Bronchial epithelial cell (primary cell): ENCODE measurements at regions not wholly inside any gene's neighbourhood (a gene's known extent, or its start where the extent isn't known, plus 50 kb on each side); places are given as distances from the start of the nearest gene placed in this dataset.
A peak's percentile ranks its signal among the peaks of the same experiment; 100 is the strongest.

Source experiments
- DNase-seq: peaks from one replicate; pipeline ENCODE4 v3.0.0-alpha.2; 2010; ENCODE audit warnings: low read depth
- FAIRE-seq: peaks from 2 replicates; lab custom pipeline; 2011; peaks lifted over from hg19 to GRCh38; lab: Jason Lieb, UNC
- H3K27me3 ChIP-seq: 2 replicates; pipeline ENCODE4 v1.5.1; 2011; ENCODE audit warnings: low read length; ENCODE audit not compliant: control insufficient read depth, insufficient read depth
- H3K36me3 ChIP-seq: 2 replicates; pipeline ENCODE4 v1.5.1; 2011; ENCODE audit warnings: low read length; ENCODE audit not compliant: control insufficient read depth, insufficient read depth
- H3K4me3 ChIP-seq: 2 replicates; pipeline ENCODE4 v1.5.1; 2011; ENCODE audit warnings: mild to moderate bottlenecking, low read depth, low read length, control low read depth
- CTCF ChIP-seq: IDR thresholded peaks from 2 replicates; pipeline ENCODE4 v1.5.1; 2011; ENCODE audit warnings: mild to moderate bottlenecking, moderate library complexity, low read length, control low read depth, inconsistent platforms; ENCODE audit not compliant: insufficient read depth, severe bottlenecking

- no peak for TF ChIP-seq CTCF
- no peaks in the 10 kb centered on the region for H3K27me3 ChIP-seq
- DNase-seq (no peak), FAIRE-seq (no peak)
- no peaks in the 10 kb centered on the region for H3K36me3 ChIP-seq
- H3K4me3 ChIP-seq, result no peak overlapping the region
Observed at GRCh38 chr17:27389542-27390140, 66.6 kb upstream of the KSR1 start.

DNA sequence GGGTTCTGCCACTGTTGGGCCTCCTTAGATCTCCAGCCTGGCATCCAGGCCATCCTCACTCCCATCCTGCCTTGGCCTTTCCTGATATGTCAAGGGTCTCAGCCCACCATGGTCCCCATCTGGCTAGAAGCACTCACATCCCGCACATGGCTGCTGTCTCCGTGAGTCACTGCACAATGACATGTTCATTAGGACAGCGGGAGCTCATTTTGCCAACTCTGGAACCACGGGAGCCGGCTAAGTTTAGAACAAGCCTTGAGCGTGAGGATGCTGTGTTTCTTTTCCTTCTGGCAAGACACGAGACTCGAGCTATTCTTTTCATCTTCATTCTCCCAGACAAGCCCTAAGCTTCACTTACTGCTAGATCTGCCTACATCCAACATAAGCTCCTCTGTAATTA lies 65.7 kb upstream of the KSR1 start:
- Histone ChIP-seq H3K4me3 (no peak overlapping the region), H3K27me3 (no peaks in the 10 kb centered on the region), H3K36me3 (no peaks in the 10 kb centered on the region)
- no peak for DNase-seq
- peak; percentile 23 for FAIRE-seq
- TF ChIP-seq CTCF, result no peak

DNA sequence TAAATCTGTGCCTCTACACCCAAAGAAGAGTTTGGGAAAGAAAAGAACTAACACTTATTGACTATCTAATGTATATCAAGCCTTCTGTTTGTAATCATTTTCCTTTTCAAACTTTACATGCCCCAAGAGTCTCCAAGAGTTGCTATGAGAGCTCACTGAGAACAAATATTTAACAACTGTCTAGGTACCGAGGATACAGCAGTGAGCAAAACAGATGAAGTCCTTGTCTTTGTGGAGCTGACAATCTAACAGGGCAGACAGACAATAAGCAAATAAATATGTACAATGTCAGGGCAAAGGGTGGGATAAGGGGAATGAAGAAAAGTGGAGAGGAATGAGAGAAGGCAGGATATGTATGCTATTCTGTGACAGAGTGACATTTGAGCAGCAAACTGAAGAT lies 64.8 kb upstream of the KSR1 start:
- TF ChIP-seq CTCF, result no peak
- FAIRE-seq, result no peak
- no peaks in the 10 kb centered on the region for H3K27me3 ChIP-seq
- no peaks in the 10 kb centered on the region for H3K36me3 ChIP-seq
- H3K4me3 ChIP-seq, result no peak overlapping the region
- DNase-seq, result no peak

DNA sequence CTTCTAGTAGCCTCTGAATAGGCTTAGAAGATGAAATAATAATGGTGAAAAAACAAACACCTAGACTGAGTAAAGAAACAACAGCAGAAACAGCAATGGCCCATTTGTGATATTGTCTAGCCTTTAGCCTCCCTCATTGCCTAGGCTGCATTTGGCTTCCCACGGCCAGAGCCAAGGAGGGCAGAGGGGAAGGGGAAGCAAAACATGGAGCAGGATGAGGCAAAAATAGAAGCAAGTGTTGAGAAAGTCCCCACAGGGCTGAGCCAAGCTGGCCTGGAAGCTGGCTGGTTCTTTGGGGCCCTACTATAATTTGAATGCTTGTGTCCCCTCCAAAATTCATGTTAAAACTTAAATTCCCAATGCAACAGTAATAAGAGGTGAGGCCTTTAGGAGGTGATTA lies 60.2 kb upstream of the KSR1 start:
- H3K4me3 ChIP-seq, result no peak overlapping the region
- no peaks in the 10 kb centered on the region for H3K27me3 ChIP-seq
- DNase-seq (no peak), FAIRE-seq (no peak)
- no peak for TF ChIP-seq CTCF
- no peaks in the 10 kb centered on the region for H3K36me3 ChIP-seq

DNA sequence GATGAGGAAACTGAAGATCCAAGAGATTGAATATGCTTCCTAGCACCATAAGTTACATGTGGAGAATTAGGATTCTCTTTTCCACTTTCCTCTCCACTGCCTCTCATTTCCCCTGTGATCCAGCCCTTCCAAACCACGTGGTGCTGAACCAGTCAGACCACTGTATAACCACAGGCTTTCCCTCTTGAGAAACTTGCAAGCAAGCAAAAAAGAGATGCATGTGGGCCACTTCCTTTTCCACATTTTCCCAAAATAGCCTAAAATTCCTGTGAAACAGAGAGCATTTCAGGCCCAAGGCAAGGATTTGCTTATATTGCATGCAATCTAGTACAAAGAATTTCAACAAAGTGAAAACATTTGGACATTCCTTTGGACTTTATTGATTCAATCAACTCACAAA lies 59.3 kb upstream of the KSR1 start:
- TF ChIP-seq CTCF, result no peak
- DNase-seq (peak; percentile 47), FAIRE-seq (no peak)
- H3K27me3 ChIP-seq, result no peaks in the 10 kb centered on the region
- no peaks in the 10 kb centered on the region for H3K36me3 ChIP-seq
- no peak overlapping the region for H3K4me3 ChIP-seq

- no peak for TF ChIP-seq CTCF
- no peaks in the 10 kb centered on the region for H3K36me3 ChIP-seq
- FAIRE-seq (no peak), DNase-seq (no peak)
- no peak overlapping the region for H3K4me3 ChIP-seq
- H3K27me3 ChIP-seq, result no peaks in the 10 kb centered on the region
Observed at GRCh38 chr17:27398691-27399090, 57.6 kb upstream of the KSR1 start.
